ENCODE measurements at regions not wholly inside any gene's neighbourhood (a gene's known extent, or its start where the extent isn't known, plus 50 kb on each side); places are given as distances from the start of the nearest gene placed in this dataset.
"Not testable (repeated sequence)": the region's sequence is repeated elsewhere in the genome, so short reads cannot be mapped to it uniquely, and the experiment has no call there.

- H3K36me3 ChIP-seq (replicated peaks); H3K27ac ChIP-seq; H3K4me3 ChIP-seq (ENCODE audit: low read depth, low read length); in situ Hi-C loops (cut with HindIII; ENCODE audit: low pct_ligation_motif_present, low sequenced_read_pairs); H3K27me3 ChIP-seq (replicated peaks); DNase-seq: not testable (repeated sequence)
Measured at GRCh38 chrX:83749736-83750135, 111.2 kb upstream of the CYLC1 start.

- H3K27ac ChIP-seq; DNase-seq; H3K4me3 ChIP-seq (ENCODE audit: low read depth, low read length); in situ Hi-C loops (cut with HindIII; ENCODE audit: low pct_ligation_motif_present, low sequenced_read_pairs); H3K27me3 ChIP-seq (replicated peaks); H3K36me3 ChIP-seq (replicated peaks): not testable (repeated sequence)
Measured at GRCh38 chrX:83750451-83750850, 110.5 kb upstream of the CYLC1 start.

- Histone ChIP-seq H3K27ac (no peak overlapping the region), H3K27me3 (replicated peaks) (no peaks in the 10 kb centered on the region), H3K36me3 (replicated peaks) (no peaks in the 10 kb centered on the region), H3K4me3 (ENCODE audit: low read depth, low read length) (no peak overlapping the region)
- in situ Hi-C loops (cut with HindIII; ENCODE audit: low pct_ligation_motif_present, low sequenced_read_pairs) = no loop called here
- TF ChIP-seq CTCF (IDR thresholded peaks at IDR 0.05; ENCODE audit: low read depth, low read length, missing control alignments) = peak; percentile 11
- no peak for DNase-seq
Measured at GRCh38 chrX:83759872-83760271, 101.1 kb upstream of the CYLC1 start.

- Histone ChIP-seq H3K27me3 (replicated peaks) (no peaks in the 10 kb centered on the region), H3K27ac (no peak overlapping the region), H3K4me3 (ENCODE audit: low read depth, low read length) (no peak overlapping the region), H3K36me3 (replicated peaks) (no peaks in the 10 kb centered on the region)
- in situ Hi-C loops (cut with HindIII; ENCODE audit: low pct_ligation_motif_present, low sequenced_read_pairs) = no loop called here
- no peak for TF ChIP-seq CTCF (IDR thresholded peaks at IDR 0.05; ENCODE audit: low read depth, low read length, missing control alignments)
- no peak for DNase-seq
Measured at GRCh38 chrX:83771664-83772063, 89.3 kb upstream of the CYLC1 start.

Measured in brain microvascular endothelial cell (primary cell).